WI38 (cell line): ENCODE measurements at regions not wholly inside any gene's neighbourhood (a gene's known extent, or its start where the extent isn't known, plus 50 kb on each side); places are given as distances from the start of the nearest gene placed in this dataset.

ENCODE experiments used
- H3K4me3 ChIP-seq: 2 replicates; pipeline ENCODE4 v1.5.1; 2011; ENCODE audit warnings: low read depth, mild to moderate bottlenecking, control low read depth, low read length
- CTCF ChIP-seq: IDR thresholded peaks from 2 replicates; pipeline ENCODE4 v1.5.1; 2012; ENCODE audit warnings: low read depth, mild to moderate bottlenecking, control low read depth, low read length

DNA sequence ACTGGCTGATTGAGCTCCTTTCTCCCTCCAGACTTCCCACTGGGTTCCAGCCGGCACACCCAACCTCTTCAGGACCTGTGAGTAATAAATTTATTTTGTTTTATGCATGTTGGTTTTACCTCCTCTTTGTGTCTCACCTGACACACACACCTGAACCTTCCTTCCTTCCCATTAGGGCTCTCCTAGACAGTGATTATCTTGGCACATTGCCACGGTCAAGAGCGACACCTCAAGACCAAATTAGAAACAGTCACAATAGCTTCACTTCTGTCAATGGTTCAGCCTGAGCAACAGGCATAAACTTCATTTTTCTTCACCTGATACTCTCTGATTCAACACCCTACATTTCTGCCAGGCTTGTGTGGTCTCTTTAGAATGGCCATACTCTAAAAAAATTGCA lies 296.3 kb upstream of the SMARCA2 start:
- no peak overlapping the region for H3K4me3 ChIP-seq
- no peak for TF ChIP-seq CTCF

DNA sequence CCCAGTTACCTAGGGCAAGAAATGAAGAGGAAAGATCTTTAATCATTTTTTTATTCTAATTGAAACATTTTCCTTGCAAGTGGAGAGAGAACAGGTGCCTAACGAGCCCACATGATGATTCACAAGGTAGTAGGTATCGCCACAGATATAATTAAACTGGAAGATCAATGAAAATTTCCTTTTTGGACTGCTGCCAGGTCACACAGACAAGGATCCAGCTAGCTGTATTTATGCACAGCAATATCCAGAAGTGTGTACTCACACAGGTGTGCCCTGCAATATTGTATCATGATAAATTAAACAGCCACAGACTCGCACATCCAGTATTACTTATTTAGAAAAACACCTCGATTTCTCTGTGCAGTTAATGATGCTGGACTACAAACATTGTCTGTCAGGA lies 294.0 kb upstream of the SMARCA2 start:
- no peak for TF ChIP-seq CTCF
- no peak overlapping the region for H3K4me3 ChIP-seq

DNA sequence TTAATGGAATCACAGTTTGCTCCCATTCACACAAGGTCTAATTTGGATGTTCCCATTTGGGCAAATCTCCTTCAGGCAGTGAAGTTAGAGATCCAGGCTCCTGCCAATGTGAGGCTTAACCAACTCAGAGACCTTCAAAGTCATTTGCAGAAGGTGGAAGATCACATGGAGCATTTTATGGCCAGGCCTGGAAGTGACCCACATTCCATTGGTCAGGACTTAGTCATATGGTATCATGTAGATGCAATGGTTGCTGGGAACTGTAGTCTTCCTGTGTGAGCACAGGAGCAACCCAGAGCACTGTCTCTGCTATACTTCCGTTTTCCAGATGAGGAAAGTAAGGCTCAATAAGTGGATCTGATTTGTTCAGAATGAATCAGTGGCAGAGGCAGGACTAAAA lies 292.7 kb upstream of the SMARCA2 start:
- TF ChIP-seq CTCF = no peak

DNA sequence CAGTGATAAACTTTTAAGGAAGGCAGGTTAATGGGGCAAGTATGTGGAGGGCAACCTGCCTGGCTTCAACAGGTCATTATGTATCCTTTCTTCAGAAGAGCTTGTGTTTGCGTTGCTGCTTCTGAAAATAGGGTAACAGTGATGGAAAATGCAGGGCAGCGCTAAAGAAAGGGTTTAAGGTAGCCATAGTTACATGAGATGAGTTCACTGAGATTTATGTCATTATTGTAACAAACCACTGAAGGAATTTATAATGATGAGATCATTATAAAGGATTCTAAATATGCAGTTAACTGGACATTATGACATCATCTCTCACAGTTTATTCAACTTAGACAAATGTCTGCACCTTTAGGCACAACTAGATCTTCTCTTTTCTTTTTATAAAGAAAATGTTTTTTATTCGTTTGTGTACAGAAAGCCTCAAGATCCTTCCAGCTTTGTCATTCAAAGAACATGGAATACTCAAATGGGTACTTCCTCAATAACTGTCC lies 291.6 kb upstream of the SMARCA2 start:
- TF ChIP-seq CTCF = no peak
- no peak overlapping the region for H3K4me3 ChIP-seq

More for the DNA sequence above, 292.7 kb upstream of the SMARCA2 start:
- no peak overlapping the region for H3K4me3 ChIP-seq

GRCh38 chr9:1726993-1727759 lies 288.0 kb upstream of the SMARCA2 start:
- TF ChIP-seq CTCF = no peak
- H3K4me3 ChIP-seq = no peak overlapping the region

- no peak overlapping the region for H3K4me3 ChIP-seq
- TF ChIP-seq CTCF = no peak
Measured at GRCh38 chr9:1729631-1730030, 285.5 kb upstream of the SMARCA2 start.

DNA sequence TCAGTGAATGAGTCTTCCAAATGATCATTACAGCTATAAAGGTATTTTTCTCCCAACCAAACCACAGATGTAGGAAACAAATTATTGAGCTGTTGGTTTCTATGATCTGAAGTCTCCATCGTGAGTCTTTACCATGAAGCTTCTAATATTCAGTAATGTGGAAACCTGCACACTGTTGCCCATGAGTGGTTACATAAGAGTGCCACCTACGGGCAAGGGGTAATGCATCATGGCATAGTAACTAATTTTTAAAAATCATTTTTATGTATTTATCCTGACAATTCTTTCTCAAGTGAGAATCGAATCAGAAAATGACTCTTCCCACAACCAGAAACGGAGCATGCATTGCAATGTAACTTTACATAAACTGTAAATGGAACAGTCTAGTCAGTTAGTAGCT lies 282.5 kb upstream of the SMARCA2 start:
- TF ChIP-seq CTCF = no peak

More for the DNA sequence above, 282.5 kb upstream of the SMARCA2 start:
- H3K4me3 ChIP-seq = no peak overlapping the region
